HUDEP-2 (cell line): ENCODE measurements at regions not wholly inside any gene's neighbourhood (a gene's known extent, or its start where the extent isn't known, plus 50 kb on each side); places are given as distances from the start of the nearest gene placed in this dataset.
A peak's percentile ranks its signal among the peaks of the same experiment; 100 is the strongest.

Experiments used
- DNase-seq, 76 experiments: peaks; one replicate each; lab custom pipeline; 2025; ENCODE audit not compliant: unreplicated experiment in 76 of 76; lab: John Stamatoyannopoulos, UW

DNA sequence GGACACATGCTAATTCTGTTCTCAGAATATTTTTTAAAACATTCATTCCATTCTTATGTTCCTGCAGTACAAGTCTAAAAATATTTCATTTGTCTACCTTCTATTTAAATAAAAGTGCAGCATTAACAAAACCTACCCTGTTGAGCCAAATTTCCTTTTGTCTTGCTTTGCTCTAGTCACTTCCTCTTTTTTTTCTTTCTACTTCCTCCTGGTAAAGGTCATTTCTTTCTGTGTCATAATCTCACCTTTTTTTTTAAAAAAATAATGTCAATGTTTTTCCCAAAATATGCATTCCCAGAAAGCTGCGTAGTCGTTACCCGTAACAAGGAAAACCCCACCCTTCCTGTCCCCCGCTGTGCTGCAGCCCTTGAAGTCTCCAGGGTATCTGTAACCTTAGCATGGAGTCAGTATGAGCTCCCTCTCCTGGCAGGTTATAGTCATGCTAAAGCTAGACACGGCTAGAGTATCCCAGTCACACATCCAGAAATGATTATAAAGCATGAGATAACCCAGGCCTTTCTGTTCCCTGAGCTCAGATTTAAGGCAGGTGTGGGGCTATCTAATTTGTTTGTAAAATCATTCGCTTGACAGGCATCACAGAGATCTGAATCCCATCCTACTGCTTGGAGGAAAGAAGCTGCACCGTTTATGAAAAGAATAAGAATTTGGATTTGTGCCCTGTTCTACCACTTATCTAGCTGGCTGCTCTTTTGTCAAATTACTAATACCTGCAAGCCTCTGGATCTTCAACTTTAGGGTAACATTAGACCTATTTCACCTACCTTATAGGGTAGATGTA is 51.1 kb upstream of the EED start:
- DNase-seq: peak in 72 of 76 experiments; percentile 17 to 87 (median 67)

DNA sequence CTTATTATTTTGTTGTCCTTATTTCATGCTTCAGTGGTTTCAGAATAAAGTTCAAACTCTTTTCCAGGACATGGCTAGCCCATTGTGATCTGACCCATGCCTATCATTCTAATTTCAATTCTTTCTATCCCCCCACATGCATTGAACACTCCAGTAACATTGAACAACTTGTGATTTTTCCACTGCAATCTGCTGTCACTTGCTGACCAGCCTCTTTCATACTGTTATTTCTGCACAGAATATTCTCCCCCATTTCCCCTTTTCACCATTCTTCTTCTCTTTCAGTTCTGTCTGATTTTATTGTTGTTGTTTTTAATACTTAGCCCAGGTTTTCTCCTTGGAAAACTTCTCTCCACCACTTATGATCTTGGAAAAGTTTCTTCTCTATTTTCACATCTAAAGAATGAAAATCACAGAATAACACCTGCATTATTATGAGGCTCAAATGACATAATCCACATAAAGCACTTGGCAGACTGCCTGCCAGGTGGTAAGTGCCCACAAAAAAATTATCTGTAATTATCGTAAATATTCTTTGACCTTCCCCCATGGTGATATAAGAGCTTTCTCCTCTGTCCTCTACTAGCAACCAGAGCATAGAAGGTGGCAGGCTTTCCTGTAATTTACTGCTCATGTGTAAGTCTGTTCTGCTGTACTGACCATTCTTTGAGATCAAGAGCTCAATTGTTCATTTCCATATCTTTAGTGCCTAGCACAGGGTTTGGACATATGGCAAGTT is 51.9 kb upstream of the EED start:
- no peak for DNase-seq

DNA sequence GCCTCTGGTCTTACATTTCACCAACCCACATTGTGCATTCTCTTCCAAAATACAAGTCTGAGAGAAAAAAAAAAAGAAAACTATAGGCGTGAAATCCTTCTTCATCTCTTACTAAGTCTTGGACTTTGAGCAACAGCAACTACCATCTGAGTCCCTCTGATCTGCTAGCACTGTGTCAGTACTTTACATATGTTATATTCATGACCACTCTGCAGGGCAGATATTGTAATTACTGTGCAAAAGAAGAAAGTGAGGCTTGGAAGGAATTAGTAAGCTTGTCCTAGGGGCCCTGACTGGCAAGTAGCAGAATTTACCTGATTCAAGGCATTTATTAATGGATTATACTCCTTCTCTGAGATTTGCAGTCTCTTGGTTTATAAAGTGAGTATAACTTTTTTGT is 52.7 kb upstream of the EED start:
- DNase-seq: no peak

DNA sequence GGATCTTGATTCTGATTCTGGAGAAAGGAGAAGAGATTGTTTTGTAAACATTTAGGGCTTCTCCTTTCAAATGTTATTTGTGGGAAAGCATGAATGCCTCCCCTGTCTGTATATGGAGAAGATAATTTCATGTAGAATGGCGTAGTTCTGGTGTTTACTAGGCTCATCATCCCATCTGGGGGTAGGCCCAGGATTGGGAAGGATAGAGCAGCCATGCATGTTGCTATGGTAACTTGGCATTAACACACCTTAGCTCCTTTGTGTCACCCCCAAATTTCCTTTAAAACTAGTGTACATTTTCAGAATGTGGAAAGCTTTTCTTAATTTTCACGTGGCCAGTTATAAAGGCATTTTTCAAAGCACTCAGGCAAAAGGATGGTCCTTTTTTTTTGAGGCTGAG is 57.5 kb upstream of the EED start:
- no peak for DNase-seq

DNA sequence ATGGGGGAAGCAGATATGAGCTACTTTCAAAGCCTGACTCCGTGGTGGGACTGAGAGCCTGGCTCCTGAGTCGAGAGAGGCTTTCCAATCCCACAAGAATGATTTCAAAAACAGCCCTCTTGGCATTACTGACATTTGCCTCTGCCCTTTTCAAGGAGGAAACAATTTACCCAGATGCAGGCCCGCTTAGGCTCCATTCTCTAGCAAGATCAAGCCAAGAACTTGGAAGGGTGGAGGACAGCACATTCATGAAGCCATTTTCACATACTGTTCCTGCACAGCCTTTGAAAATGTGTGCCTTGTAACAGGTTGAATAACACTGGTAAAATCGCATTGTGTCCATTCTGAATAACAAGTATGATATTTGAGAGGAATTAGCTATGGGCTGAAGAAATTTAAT is 58.2 kb upstream of the EED start:
- no peak for DNase-seq

DNA sequence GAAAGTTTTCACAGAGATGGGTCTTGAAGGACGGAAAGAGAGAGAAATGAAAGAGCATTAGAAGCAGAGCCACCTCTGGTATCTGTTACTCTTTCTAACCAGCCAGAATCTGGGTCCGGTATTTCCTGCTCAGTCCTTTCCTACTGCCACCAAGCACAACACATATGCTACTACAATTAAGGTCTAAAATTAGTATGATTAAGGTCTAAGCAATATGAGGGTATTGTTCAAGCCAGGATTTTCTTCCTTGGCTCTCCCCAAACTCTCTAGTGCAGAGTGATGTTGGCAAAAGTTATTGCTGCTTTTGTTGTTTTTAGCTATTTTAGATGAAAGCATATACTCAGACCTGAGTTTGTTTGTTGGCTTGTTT is 59.2 kb upstream of the EED start:
- DNase-seq: no peak

DNA sequence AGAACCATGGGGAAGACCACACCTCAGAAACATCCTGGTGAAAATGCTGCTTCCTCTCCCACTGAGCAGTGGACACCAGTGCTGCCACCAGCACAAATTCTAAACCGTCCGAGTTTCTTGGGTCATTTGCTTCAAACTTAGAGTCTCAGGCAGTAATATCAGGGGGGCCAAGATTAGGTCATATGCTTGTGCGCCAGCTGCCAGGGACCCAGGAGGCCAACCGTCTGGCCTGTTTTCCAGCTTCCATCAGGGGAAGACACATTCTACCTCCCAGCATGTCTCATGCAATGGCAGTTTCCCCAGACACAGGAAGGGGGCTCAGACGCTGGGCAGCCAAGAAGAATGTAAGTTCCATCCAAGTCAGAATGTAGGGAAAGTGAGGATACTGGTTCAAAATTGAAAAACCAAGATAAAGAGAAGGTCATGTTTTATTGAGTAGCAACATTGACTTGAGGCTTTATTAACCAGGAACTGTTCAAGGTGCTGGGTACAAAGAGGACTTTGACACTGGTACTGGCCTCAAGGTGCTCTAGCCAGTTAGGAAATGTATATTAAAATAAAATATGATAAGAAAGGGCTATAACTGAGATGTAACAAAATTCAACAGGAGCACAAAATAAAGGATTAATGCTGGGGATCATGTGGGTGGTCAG is 59.7 kb upstream of the EED start:
- no peak for DNase-seq

DNA sequence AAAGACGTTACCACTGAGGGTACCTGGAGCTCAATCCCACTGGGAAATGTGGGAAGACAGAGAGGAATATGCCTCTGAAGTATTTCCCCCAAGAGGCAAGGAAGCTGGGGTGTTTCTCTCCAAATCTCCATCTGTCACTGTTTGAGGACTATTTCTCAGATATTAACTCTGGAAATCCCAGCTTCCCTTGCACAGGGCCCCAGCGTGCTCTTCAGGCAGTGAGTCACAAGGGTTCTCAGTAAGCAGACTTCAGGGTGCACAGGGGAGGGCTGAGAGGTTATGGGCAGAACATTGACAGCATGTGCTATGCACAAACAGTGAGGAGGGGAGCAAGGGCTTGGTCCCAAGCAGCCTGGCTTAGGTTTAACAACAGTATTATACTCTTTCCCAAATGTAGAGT is 60.9 kb upstream of the EED start:
- DNase-seq: peak in 18 of 76 experiments; percentile 9 to 45 (median 28)

DNA sequence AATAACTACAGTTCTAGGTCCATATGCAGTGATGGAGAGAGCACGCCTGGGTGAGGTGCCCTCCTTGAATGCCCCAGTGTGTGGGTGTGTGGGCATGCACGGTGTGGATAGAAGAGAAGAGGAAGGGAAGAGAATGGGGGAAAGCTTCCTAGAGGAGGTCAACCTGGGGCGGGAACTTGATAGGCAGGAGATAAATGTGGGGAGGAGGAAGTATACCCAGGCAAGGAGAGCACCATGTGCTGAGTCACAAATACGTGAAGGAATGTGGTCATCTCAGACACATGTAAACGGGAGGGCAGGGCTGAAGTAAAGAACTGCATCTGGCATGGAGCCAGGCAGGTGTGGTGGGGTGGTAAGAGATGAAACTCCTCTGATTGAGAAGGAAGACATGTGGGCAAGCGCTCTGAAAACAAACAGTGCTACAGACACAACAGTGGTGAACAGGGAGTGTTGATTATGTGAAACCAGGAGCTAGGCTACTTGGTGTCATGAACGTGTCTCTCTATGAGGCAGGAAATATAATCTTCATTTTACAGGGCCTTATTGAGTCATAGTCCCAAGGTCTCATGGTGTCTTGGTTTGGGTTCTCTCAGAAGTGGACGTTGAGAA is 61.5 kb upstream of the EED start:
- DNase-seq: peak in 26 of 76 experiments; percentile 13 to 56 (median 32)

DNA sequence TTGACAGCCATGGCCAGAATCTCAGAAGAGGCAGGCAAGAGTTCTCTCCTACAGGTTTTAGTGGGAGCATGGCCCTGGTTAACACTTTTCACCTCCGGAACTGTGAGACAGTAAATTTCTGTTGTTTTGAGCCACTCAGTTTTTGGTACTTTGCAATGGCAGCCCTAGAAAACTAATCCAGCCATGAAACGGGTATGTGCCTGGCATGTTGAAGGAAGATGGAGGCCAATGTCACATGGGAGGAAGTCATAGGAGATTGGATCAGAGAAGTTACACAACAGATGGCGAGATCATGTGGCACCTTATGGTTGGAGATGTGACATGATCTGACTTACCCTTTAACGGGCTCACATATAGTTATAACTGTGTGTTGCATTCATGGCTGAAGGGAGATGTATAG is 63.2 kb upstream of the EED start:
- DNase-seq: no peak

DNA sequence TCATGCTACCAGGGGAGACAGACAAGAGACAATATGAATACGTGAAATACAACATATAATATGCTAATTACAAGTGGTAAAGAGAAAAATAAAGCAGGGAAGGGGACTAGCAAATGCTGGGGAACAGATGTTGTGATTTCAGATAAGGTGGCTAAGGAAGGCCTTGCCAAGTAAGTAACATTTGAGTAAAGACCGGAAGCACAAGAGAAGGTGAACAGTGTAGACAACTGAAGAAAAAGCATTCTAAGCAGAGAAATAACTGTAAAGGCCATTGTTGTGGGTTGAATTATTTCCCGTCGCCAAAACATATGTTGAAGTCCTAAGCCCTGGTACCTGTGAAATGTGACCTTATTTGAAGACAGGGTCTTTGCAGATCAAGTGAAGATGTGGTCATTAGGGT is 63.7 kb upstream of the EED start:
- DNase-seq: no peak

DNA sequence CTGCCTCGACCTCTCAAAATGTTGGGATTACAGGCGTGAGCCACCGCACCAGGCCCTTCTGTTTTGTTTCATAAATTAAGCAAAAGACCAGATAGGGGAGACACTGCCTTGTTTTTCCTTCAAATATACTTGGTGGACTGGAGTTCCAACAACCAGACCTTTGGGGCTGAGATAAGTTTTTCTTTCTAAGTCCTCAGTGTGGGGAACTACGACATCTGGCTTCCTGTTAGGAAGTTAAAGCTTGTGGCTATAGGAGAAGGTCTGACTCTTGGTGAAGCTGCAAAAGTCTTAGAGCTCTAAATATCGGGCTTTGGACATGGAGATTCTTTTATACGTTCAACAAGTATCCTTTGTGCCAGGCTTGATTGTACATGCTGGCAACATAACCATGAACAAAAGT is 64.1 kb upstream of the EED start:
- DNase-seq: no peak

DNA sequence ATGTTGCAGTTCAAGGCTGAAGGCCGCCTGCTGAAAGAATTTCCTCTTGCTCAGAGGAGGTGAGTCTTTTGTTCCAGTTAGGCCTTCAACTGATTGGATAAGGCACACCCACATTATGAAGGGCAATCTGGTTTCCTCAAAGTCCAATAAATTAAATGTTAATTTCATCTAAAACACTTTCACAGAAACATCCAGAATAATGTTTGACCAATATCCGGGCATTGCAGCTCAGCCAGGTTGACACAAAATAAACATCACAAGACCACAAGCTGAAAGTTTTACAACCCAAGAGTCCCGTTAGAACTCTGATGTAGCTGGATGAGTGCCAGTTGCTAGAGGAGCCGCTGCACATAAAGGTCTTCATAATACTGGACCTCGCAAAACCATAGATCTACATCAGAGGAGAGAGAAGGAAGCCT is 64.9 kb upstream of the EED start:
- no peak for DNase-seq

DNA sequence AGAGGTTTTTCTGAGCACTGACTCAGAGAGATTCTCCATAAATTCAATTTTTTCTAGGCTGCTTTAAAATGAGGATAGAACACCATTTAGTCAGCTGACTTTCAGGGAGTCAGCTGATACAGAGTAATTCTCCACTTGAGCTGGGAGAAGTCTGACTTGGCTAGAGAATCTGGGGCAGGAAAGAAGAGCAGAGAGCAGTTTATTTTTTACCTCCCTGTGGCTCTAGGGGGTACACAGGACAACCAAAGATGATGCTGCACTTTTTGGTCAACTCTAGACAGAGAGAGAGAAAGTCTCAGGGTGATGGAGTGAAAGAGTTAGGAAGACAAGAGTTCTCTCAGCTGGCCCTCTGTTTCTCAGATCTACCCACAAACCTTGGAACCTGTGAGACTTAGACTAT is 67.3 kb upstream of the EED start:
- DNase-seq: peak in 3 of 76 experiments; percentile 10 to 22 (median 15)

DNA sequence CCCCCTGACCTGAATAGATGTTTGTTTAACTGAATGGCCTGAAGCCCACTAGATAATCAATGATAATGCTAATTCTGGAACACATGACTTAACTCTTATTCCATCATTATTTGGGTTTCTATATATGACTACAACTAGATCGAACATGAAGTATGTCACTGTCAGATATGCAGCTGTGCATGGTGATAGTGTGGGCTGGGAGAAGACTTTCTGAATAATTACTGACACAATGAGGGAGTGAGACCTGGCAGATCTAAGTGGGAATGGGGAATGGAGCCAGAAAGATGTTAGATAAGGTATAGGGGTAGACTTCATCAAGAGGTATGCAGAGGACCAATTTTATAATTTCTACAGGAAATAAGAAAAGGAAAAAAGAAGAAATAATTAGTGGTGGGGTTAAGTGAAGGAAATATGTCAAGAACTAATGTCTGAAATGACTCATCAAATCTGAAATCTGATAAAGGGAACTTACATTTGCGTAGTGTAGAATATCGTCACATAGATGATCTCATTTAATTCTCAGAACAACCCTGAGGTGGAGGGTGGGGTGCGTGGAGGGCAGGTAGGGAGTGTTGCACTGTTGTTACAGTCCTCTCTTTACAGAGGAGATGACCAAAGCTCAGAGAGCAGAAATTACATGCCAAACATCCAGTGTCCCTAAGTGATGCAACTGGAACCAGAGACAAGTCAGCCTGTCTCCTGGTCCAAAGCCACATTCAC is 68.2 kb upstream of the EED start:
- peak in 66 of 76 experiments; percentile 21 to 87 (median 58) for DNase-seq

DNA sequence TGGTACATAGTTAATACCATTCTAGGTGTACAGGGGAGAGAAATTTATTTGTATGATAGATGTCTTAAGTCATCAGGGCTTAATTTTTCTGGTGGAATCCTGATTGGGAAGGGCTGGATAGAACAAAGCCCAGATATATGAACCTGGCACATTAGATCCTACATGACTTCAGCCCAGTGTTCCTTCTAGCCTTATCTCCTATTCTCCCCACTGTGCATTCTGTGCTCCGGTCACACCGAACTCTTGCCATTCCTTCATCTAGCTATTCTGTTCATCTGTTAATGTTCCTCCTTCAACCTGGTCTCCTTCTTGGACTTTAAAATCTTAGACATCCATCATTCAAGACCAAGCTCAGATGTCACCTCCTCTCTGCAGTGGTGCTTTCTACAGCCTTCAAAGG is 68.9 kb upstream of the EED start:
- DNase-seq: peak in 1 of 76 experiments; percentile 47

DNA sequence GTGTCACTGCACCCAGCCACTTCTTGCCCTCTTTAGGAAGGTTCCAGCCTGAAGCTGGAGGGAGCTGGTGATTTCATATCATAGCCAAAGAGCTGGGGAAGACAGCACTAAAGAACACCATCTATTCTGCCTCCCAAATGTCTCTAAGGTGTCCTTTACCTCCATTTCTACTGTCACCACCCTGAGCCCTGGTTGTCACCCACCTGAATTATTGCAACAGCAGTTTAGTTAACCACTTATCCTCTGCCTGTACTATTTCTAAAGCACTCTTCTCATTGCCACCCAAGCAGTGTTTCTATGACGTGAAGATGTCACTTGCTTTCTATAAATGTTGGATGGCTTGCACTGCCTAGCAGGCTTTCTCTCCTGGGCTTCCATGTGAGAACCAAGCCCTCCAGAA is 69.4 kb upstream of the EED start:
- DNase-seq: no peak

DNA sequence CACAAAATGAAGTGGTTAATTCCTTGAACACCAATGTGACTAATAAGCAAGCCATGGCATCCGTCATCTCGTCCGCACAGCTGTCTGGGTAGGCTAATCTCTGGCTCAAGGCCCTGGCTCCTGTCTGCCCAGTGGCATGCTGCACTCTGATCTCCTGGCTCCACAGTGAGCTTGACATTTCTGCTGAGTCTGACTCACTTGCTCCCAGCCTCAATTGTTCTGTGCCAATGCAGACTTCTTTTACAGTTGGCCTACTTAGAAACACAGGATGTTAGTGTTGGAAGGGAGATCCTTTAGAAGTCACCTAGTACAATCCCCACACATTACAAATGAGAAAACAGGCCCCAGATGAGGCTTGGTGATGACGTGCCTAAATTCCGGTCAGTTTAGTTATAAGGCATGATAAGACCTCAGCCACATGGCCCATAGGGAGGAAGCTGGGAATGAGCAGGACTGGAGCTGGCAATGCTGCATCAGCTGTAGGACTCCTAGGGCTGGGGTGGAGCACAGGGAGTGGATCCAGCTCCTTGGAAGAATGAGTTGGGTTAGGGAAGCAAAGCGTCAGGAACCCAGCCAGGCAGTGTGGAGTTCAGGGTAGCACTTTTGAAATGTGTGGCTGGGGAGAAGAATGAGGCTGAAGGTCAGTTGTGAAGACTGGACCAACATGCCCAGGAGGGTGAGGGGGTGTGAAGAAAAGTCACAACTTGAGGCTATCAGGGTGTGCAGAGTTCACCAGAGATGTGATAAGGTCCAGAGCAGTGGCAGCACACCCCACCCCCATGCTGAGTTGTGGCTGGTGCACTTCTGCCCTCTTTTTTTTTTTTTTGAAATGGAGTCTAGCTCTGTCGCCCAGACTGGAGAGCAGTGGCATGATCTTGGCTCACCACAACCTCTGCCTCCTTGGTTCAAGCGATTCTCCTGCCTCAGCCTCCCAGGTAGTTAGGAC is 70.2 kb upstream of the EED start:
- DNase-seq: peak in 75 of 76 experiments; percentile 37 to 93 (median 82)

DNA sequence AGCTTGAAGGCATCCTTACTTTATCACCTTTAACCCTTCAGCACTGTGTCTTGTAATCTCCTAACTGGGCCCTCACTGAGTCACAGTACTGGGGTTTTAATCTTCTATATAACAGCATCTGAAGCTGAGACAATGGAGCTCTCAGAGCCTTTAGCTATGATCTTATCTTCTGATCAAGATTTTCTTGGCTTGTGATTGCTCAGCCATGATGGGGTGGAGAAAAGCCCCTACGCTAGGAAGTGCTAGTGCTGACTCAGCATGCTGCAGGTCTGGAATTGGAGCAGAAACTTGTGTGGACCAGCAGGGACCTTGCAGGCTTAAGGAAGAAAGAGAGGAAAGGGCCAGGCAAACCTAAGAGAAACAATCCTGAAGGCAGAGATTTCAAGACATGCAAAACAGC is 71.7 kb upstream of the EED start:
- peak in 12 of 76 experiments; percentile 8 to 63 (median 34) for DNase-seq
